Activated T-cell treated with anti-CD3 and anti-CD28 coated beads, Interleukin-2, amount 50 U/mL, for 24 hours (primary cell): ENCODE measurements at regions not wholly inside any gene's neighbourhood (a gene's known extent, or its start where the extent isn't known, plus 50 kb on each side); places are given as distances from the start of the nearest gene placed in this dataset.

Experiments used
- DNase-seq: peaks from one replicate; pipeline ENCODE4 v3.0.0-alpha.2; 2020
- H3K27ac Mint-ChIP-seq: 2 replicates; pipeline ENCODE4 v1.8.0; 2020; ENCODE audit warnings: mild to moderate bottlenecking, mixed read lengths
- H3K27me3 Mint-ChIP-seq: 2 replicates; pipeline ENCODE4 v1.8.0; 2020; ENCODE audit warnings: mixed read lengths
- H3K36me3 Mint-ChIP-seq: 2 replicates; pipeline ENCODE4 v1.8.0; 2020; ENCODE audit warnings: low read depth, mixed read lengths
- H3K4me1 Mint-ChIP-seq: 2 replicates; pipeline ENCODE4 v1.8.0; 2020; ENCODE audit warnings: low read depth, mixed read lengths
- H3K4me3 Mint-ChIP-seq: 2 replicates; pipeline ENCODE4 v1.8.0; 2020; ENCODE audit warnings: mild to moderate bottlenecking, moderate library complexity, mixed read lengths
- H3K9me3 Mint-ChIP-seq: 2 replicates; pipeline ENCODE4 v1.8.0; 2020; ENCODE audit warnings: mixed read lengths

- Mint-ChIP-seq H3K36me3 (no peaks in the 10 kb centered on the region), H3K27ac (no peak overlapping the region), H3K4me1 (no peaks in the 10 kb centered on the region), H3K9me3 (no peaks in the 10 kb centered on the region), H3K27me3 (peaks cover 59% of the 10 kb centered on the region), H3K4me3 (no peak overlapping the region)
- DNase-seq: no peak
Measured at GRCh38 chr14:56460469-56460868, 119.1 kb upstream of the TMEM260 start.

- peaks cover 53% of the 10 kb centered on the region for H3K27me3 Mint-ChIP-seq
- no peak overlapping the region for H3K27ac Mint-ChIP-seq
- no peaks in the 10 kb centered on the region for H3K9me3 Mint-ChIP-seq
- DNase-seq: no peak
- no peaks in the 10 kb centered on the region for H3K4me1 Mint-ChIP-seq
- H3K4me3 Mint-ChIP-seq: no peak overlapping the region
- H3K36me3 Mint-ChIP-seq: no peaks in the 10 kb centered on the region
Measured at GRCh38 chr14:56461276-56462275, 118.0 kb upstream of the TMEM260 start.

GRCh38 chr14:56463271-56463890 lies 116.2 kb upstream of the TMEM260 start:
- H3K9me3 Mint-ChIP-seq: no peaks in the 10 kb centered on the region
- H3K4me1 Mint-ChIP-seq: no peaks in the 10 kb centered on the region
- H3K4me3 Mint-ChIP-seq: no peak overlapping the region
- H3K27me3 Mint-ChIP-seq: peaks cover 37% of the 10 kb centered on the region
- H3K27ac Mint-ChIP-seq: no peak overlapping the region
- no peak for DNase-seq
- no peaks in the 10 kb centered on the region for H3K36me3 Mint-ChIP-seq

GRCh38 chr14:56471056-56471455 lies 108.5 kb upstream of the TMEM260 start:
- Mint-ChIP-seq H3K27me3 (peaks cover 10% of the 10 kb centered on the region), H3K9me3 (no peaks in the 10 kb centered on the region), H3K4me3 (no peak overlapping the region), H3K4me1 (no peaks in the 10 kb centered on the region), H3K36me3 (no peaks in the 10 kb centered on the region), H3K27ac (no peak overlapping the region)
- no peak for DNase-seq

- Mint-ChIP-seq H3K4me1 (no peaks in the 10 kb centered on the region), H3K4me3 (no peak overlapping the region), H3K9me3 (no peaks in the 10 kb centered on the region), H3K27me3 (peaks cover 8% of the 10 kb centered on the region), H3K27ac (no peak overlapping the region), H3K36me3 (no peaks in the 10 kb centered on the region)
- no peak for DNase-seq
Measured at GRCh38 chr14:56474419-56475022, 105.1 kb upstream of the TMEM260 start.

GRCh38 chr14:56482310-56482911 lies 97.2 kb upstream of the TMEM260 start:
- no peaks in the 10 kb centered on the region for H3K27me3 Mint-ChIP-seq
- no peaks in the 10 kb centered on the region for H3K36me3 Mint-ChIP-seq
- no peaks in the 10 kb centered on the region for H3K4me1 Mint-ChIP-seq
- H3K27ac Mint-ChIP-seq: no peak overlapping the region
- no peak overlapping the region for H3K4me3 Mint-ChIP-seq
- no peak for DNase-seq
- H3K9me3 Mint-ChIP-seq: no peaks in the 10 kb centered on the region

- Mint-ChIP-seq H3K4me1 (peaks cover 8% of the 10 kb centered on the region), H3K9me3 (no peaks in the 10 kb centered on the region), H3K4me3 (no peak overlapping the region), H3K27me3 (no peaks in the 10 kb centered on the region), H3K36me3 (no peaks in the 10 kb centered on the region), H3K27ac (no peak overlapping the region)
- DNase-seq: no peak
Measured at GRCh38 chr14:56487090-56487667, 92.4 kb upstream of the TMEM260 start.

GRCh38 chr14:56487761-56488160 lies 91.8 kb upstream of the TMEM260 start:
- no peak for DNase-seq
- Mint-ChIP-seq H3K9me3 (no peaks in the 10 kb centered on the region), H3K27me3 (no peaks in the 10 kb centered on the region), H3K4me3 (no peak overlapping the region), H3K27ac (no peak overlapping the region), H3K36me3 (no peaks in the 10 kb centered on the region), H3K4me1 (peaks cover 8% of the 10 kb centered on the region)

GRCh38 chr14:56488306-56488705 lies 91.3 kb upstream of the TMEM260 start:
- DNase-seq: no peak
- no peaks in the 10 kb centered on the region for H3K27me3 Mint-ChIP-seq
- no peak overlapping the region for H3K27ac Mint-ChIP-seq
- H3K36me3 Mint-ChIP-seq: no peaks in the 10 kb centered on the region
- no peaks in the 10 kb centered on the region for H3K9me3 Mint-ChIP-seq
- H3K4me3 Mint-ChIP-seq: no peak overlapping the region
- peaks cover 8% of the 10 kb centered on the region for H3K4me1 Mint-ChIP-seq

- H3K9me3 Mint-ChIP-seq: no peaks in the 10 kb centered on the region
- no peak for DNase-seq
- peaks cover 8% of the 10 kb centered on the region for H3K4me1 Mint-ChIP-seq
- H3K36me3 Mint-ChIP-seq: no peaks in the 10 kb centered on the region
- H3K27ac Mint-ChIP-seq: no peak overlapping the region
- H3K4me3 Mint-ChIP-seq: no peak overlapping the region
- no peaks in the 10 kb centered on the region for H3K27me3 Mint-ChIP-seq
Measured at GRCh38 chr14:56490379-56490778, 89.2 kb upstream of the TMEM260 start.

GRCh38 chr14:56491299-56492285 lies 88.0 kb upstream of the TMEM260 start:
- Mint-ChIP-seq H3K36me3 (no peaks in the 10 kb centered on the region), H3K27ac (no peak overlapping the region), H3K9me3 (no peaks in the 10 kb centered on the region), H3K27me3 (no peaks in the 10 kb centered on the region), H3K4me3 (no peak overlapping the region), H3K4me1 (peaks cover 8% of the 10 kb centered on the region)
- DNase-seq: peak; percentile 44

- DNase-seq: no peak
- Mint-ChIP-seq H3K4me3 (no peak overlapping the region), H3K9me3 (no peaks in the 10 kb centered on the region), H3K27me3 (no peaks in the 10 kb centered on the region), H3K36me3 (no peaks in the 10 kb centered on the region), H3K4me1 (peaks cover 8% of the 10 kb centered on the region), H3K27ac (no peak overlapping the region)
Measured at GRCh38 chr14:56494167-56494566, 85.4 kb upstream of the TMEM260 start.

DNA sequence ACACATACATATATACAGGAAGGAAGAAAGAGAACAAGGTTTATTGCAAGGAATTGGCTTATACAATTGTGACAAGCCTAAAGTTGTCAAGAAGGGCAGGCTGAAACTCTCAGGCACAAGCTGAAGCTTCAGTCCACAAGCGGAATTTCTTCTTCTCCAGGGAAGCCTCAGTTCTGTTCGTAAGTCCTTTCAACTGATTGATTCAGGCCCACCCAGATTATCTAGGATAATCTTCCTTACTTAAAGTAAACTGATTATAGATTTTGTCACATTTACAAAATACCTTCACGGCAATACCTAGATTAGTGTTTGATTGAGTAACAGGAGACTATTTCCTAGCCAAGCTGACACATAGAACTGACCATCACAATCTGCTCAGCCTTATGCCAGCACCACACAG lies 81.5 kb upstream of the TMEM260 start:
- no peak for DNase-seq
- peaks cover 2% of the 10 kb centered on the region for H3K4me1 Mint-ChIP-seq
- no peaks in the 10 kb centered on the region for H3K9me3 Mint-ChIP-seq
- peaks cover 5% of the 10 kb centered on the region for H3K27me3 Mint-ChIP-seq
- H3K27ac Mint-ChIP-seq: no peak overlapping the region
- no peak overlapping the region for H3K4me3 Mint-ChIP-seq
- no peaks in the 10 kb centered on the region for H3K36me3 Mint-ChIP-seq
